HEK293T (cell line): ENCODE measurements at regions not wholly inside any gene's neighbourhood (a gene's known extent, or its start where the extent isn't known, plus 50 kb on each side); places are given as distances from the start of the nearest gene placed in this dataset.
"Not testable (repeated sequence)": the region's sequence is repeated elsewhere in the genome, so short reads cannot be mapped to it uniquely, and the experiment has no call there.

Source experiments
- CTCF ChIA-PET: fragments of 350-600 bp; formaldehyde crosslinking; extraction: SDS; loops from one replicate; lab custom pipeline; 2021; ENCODE audit warnings: antibody characterized with exemption, inconsistent platforms; lab: Yijun Ruan, JAX
- POLR2A ChIA-PET: fragments of 350-600 bp; formaldehyde crosslinking; extraction: SDS; loops from one replicate; lab custom pipeline; 2020; ENCODE audit warnings: antibody characterized with exemption, inconsistent platforms; lab: Yijun Ruan, JAX
- DNase-seq: peaks from one replicate; pipeline ENCODE4 v3.0.0; 2012; ENCODE audit warnings: mixed read lengths; ENCODE audit errors: extremely low spot score
- ARNT ChIP-seq: fragments of 450-650 bp; IDR thresholded peaks from 2 replicates; pipeline ENCODE4 v1.6.1; 2017; ENCODE audit warnings: mild to moderate bottlenecking
- BHLHE40 ChIP-seq: fragments of 450-650 bp; IDR thresholded peaks from 2 replicates; pipeline ENCODE4 v1.6.1; 2016; ENCODE audit warnings: mild to moderate bottlenecking, moderate library complexity, borderline replicate concordance
- CTBP1 ChIP-seq: fragments of 450-650 bp; IDR thresholded peaks from 2 replicates; pipeline ENCODE4 v1.6.1; 2016; ENCODE audit warnings: borderline replicate concordance
- ELF4 ChIP-seq: fragments of 450-650 bp; IDR thresholded peaks from 2 replicates; pipeline ENCODE4 v1.6.1; 2017; ENCODE audit warnings: antibody characterized with exemption
- FOXA1 ChIP-seq: fragments of 450-650 bp; IDR thresholded peaks from 2 replicates; pipeline ENCODE4 v1.6.1; 2016; ENCODE audit warnings: mild to moderate bottlenecking
- FOXK2 ChIP-seq: fragments of 450-650 bp; IDR thresholded peaks from 2 replicates; pipeline ENCODE4 v1.6.1; 2016; ENCODE audit warnings: mild to moderate bottlenecking
- FOXM1 ChIP-seq: fragments of 450-650 bp; IDR thresholded peaks from 2 replicates; pipeline ENCODE4 v1.6.1; 2017; ENCODE audit warnings: mild to moderate bottlenecking, borderline replicate concordance
- HDGF ChIP-seq: fragments of 450-650 bp; IDR thresholded peaks from 2 replicates; pipeline ENCODE4 v1.6.1; 2017; ENCODE audit warnings: antibody characterized with exemption, borderline replicate concordance
- L3MBTL2 ChIP-seq: fragments of 450-650 bp; conservative IDR thresholded peaks from 2 replicates; pipeline ENCODE4 v1.6.1; 2016; ENCODE audit warnings: mild to moderate bottlenecking
- LEF1 ChIP-seq: fragments of 450-650 bp; IDR thresholded peaks from 2 replicates; pipeline ENCODE4 v1.6.1; 2017; ENCODE audit warnings: mild to moderate bottlenecking, borderline replicate concordance
- NFRKB ChIP-seq: fragments of 450-650 bp; IDR thresholded peaks from 2 replicates; pipeline ENCODE4 v1.6.1; 2016; ENCODE audit warnings: mild to moderate bottlenecking, moderate library complexity
- PKNOX1 ChIP-seq: fragments of 450-650 bp; IDR thresholded peaks from 2 replicates; pipeline ENCODE4 v1.6.1; 2016
- SP1 ChIP-seq: fragments of 450-650 bp; IDR thresholded peaks from 2 replicates; pipeline ENCODE4 v1.6.1; 2017
- SUZ12 ChIP-seq: fragments of 450-650 bp; IDR thresholded peaks from 2 replicates; pipeline ENCODE4 v1.6.1; 2016; ENCODE audit warnings: mild to moderate bottlenecking
- TARDBP ChIP-seq: fragments of 450-650 bp; IDR thresholded peaks from 2 replicates; pipeline ENCODE4 v1.6.1; 2016
- ZNF384 ChIP-seq: fragments of 450-650 bp; IDR thresholded peaks from 2 replicates; pipeline ENCODE4 v1.6.1; 2016

GRCh38 chr6:139881236-139881635 is 506.8 kb upstream of the CITED2 start:
- no peak for DNase-seq
- CTCF ChIA-PET, result interaction anchor here (0.5 to 1.5 kb wide), 3 partner anchors 171 to 512 kb away, joined by 3 to 5 read pairs (median 3); no protein-coding TSS in a partner anchor
- no peak for TF ChIP-seq BHLHE40
- POLR2A ChIA-PET, result interaction anchor here (2.2 kb wide), 1 partner anchor 507 kb away, joined by 11 read pairs; the partner anchor contains the start of gene CITED2

- CTCF ChIA-PET, result interaction anchor here (0.6 to 1.2 kb wide), 2 partner anchors 25 to 507 kb away, joined by 3 read pairs; no protein-coding TSS in a partner anchor
- TF ChIP-seq FOXM1, result no peak
- no peak for TF ChIP-seq TARDBP
- no peak for TF ChIP-seq NFRKB
- no peak for TF ChIP-seq ZNF384
- no peak for TF ChIP-seq SP1
- TF ChIP-seq FOXA1, result no peak
- TF ChIP-seq BHLHE40, result no peak
- TF ChIP-seq ELF4, result no peak
- TF ChIP-seq FOXK2, result no peak
- no peak for TF ChIP-seq SUZ12
- TF ChIP-seq LEF1, result no peak
- no peak for DNase-seq
- POLR2A ChIA-PET, result no interaction called here
Measured at GRCh38 chr6:139879823-139880356, 505.4 kb upstream of the CITED2 start.

- POLR2A ChIA-PET, DNase-seq, CTCF ChIA-PET: not testable (repeated sequence)
Measured at GRCh38 chr6:139879241-139879640, 504.8 kb upstream of the CITED2 start.

- ChIA-PET CTCF (interaction anchor here (1.2 kb wide), 1 partner anchor 508 kb away, joined by 6 read pairs; no protein-coding TSS in a partner anchor), POLR2A (interaction anchor here (1.0 kb wide), 1 partner anchor 508 kb away, joined by 3 read pairs; no protein-coding TSS in a partner anchor)
- DNase-seq, result no peak
- TF ChIP-seq SUZ12 (no peak), FOXA1 (no peak), CTBP1 (no peak), NFRKB (no peak), FOXK2 (no peak), ELF4 (no peak), FOXM1 (no peak), TARDBP (no peak), SP1 (no peak), ZNF384 (no peak)
Measured at GRCh38 chr6:139877828-139878405, 503.5 kb upstream of the CITED2 start.

- POLR2A ChIA-PET, result interaction anchor here (0.6 to 1.5 kb wide), 2 partner anchors 179 to 498 kb away, joined by 3 to 4 read pairs; partner anchors contain the start of gene CITED2
- CTCF ChIA-PET, result no interaction called here
- no peak for DNase-seq
- TF ChIP-seq L3MBTL2 (no peak), ELF4 (no peak), SP1 (no peak), FOXK2 (no peak), SUZ12 (no peak), FOXM1 (no peak), ZNF384 (no peak), ARNT (no peak), BHLHE40 (no peak), NFRKB (no peak), LEF1 (no peak), FOXA1 (no peak), PKNOX1 (no peak), TARDBP (no peak)
Measured at GRCh38 chr6:139872665-139873064, 498.2 kb upstream of the CITED2 start.

GRCh38 chr6:139871803-139872510 is 497.5 kb upstream of the CITED2 start:
- TF ChIP-seq NFRKB, result no peak
- no peak for TF ChIP-seq FOXM1
- TF ChIP-seq L3MBTL2, result no peak
- ChIA-PET POLR2A (interaction anchor here (0.6 to 1.5 kb wide), 2 partner anchors 179 to 498 kb away, joined by 3 to 4 read pairs; partner anchors contain the start of gene CITED2), CTCF (interaction anchor here (0.6 kb wide), 1 partner anchor 1174 kb away, joined by 6 read pairs; no protein-coding TSS in a partner anchor)
- no peak for DNase-seq

GRCh38 chr6:139871165-139871710 is 496.8 kb upstream of the CITED2 start:
- no peak for TF ChIP-seq FOXA1
- DNase-seq, result no peak
- CTCF ChIA-PET, result interaction anchor here (0.6 kb wide), 2 partner anchors 378 to 1174 kb away, joined by 4 to 6 read pairs; no protein-coding TSS in a partner anchor
- POLR2A ChIA-PET, result no interaction called here

GRCh38 chr6:139868576-139868975 is 494.1 kb upstream of the CITED2 start:
- TF ChIP-seq L3MBTL2, result no peak
- no peak for TF ChIP-seq ZNF384
- TF ChIP-seq BHLHE40, result no peak
- no peak for TF ChIP-seq FOXA1
- TF ChIP-seq CTBP1, result no peak
- no peak for TF ChIP-seq SP1
- TF ChIP-seq ELF4, result no peak
- TF ChIP-seq FOXM1, result no peak
- TF ChIP-seq SUZ12, result no peak
- no peak for TF ChIP-seq HDGF
- no peak for TF ChIP-seq NFRKB
- no peak for TF ChIP-seq LEF1
- no peak for TF ChIP-seq TARDBP
- TF ChIP-seq FOXK2, result no peak
- TF ChIP-seq PKNOX1, result no peak
- TF ChIP-seq ARNT, result no peak
- no peak for DNase-seq
- CTCF ChIA-PET, result no interaction called here
- POLR2A ChIA-PET, result no interaction called here
